Progenitor cell of endocrine pancreas (in vitro differentiated cells): ENCODE measurements at regions not wholly inside any gene's neighbourhood (a gene's known extent, or its start where the extent isn't known, plus 50 kb on each side); places are given as distances from the start of the nearest gene placed in this dataset.
"Not testable (repeated sequence)": the region's sequence is repeated elsewhere in the genome, so short reads cannot be mapped to it uniquely, and the experiment has no call there.

ENCODE experiments used
- DNase-seq: peaks from one replicate; pipeline ENCODE4 v3.0.0; 2021; ENCODE audit warnings: low spot score; ENCODE audit not compliant: unreplicated experiment
- H3K27ac Mint-ChIP-seq: 2 replicates; pipeline ENCODE4 v1.8.0; 2021; ENCODE audit warnings: mild to moderate bottlenecking, moderate library complexity, mixed read lengths
- H3K27me3 Mint-ChIP-seq: 2 replicates; pipeline ENCODE4 v1.8.0; 2021; ENCODE audit warnings: mixed read lengths
- H3K36me3 Mint-ChIP-seq: 2 replicates; pipeline ENCODE4 v1.8.0; 2022; ENCODE audit warnings: mixed read lengths; ENCODE audit not compliant: insufficient read depth
- H3K4me1 Mint-ChIP-seq: 2 replicates; pipeline ENCODE4 v1.8.0; 2021; ENCODE audit warnings: low read depth, mixed read lengths
- H3K4me3 Mint-ChIP-seq: 2 replicates; pipeline ENCODE4 v1.8.0; 2021; ENCODE audit warnings: low read depth, mild to moderate bottlenecking, moderate library complexity, mixed read lengths
- H3K9me3 Mint-ChIP-seq: 2 replicates; pipeline ENCODE4 v1.8.0; 2021; ENCODE audit warnings: low read depth, mixed read lengths
- CTCF ChIP-seq: fragments of 200-600 bp; sonication (generic); IDR thresholded peaks from one replicate; pipeline ENCODE4 v1.5.0; 2021; ENCODE audit warnings: antibody characterized with exemption, mild to moderate bottlenecking; ENCODE audit not compliant: unreplicated experiment

GRCh38 chr1:60502506-60502905 lies 428.9 kb upstream of the C1orf87 start:
- no peak for DNase-seq
- Mint-ChIP-seq H3K9me3 (peaks cover 16% of the 10 kb centered on the region), H3K4me1 (no peaks in the 10 kb centered on the region), H3K36me3 (no peaks in the 10 kb centered on the region), H3K4me3 (no peak overlapping the region), H3K27ac (no peak overlapping the region), H3K27me3 (no peaks in the 10 kb centered on the region)
- TF ChIP-seq CTCF: no peak

GRCh38 chr1:60489916-60490480 lies 416.4 kb upstream of the C1orf87 start:
- DNase-seq, H3K36me3 Mint-ChIP-seq, H3K4me1 Mint-ChIP-seq, H3K27me3 Mint-ChIP-seq: not testable (repeated sequence)
- peak overlapping the region; percentile 92 for H3K27ac Mint-ChIP-seq
- peaks cover 11% of the 10 kb centered on the region for H3K9me3 Mint-ChIP-seq
- peak overlapping the region; percentile 73 for H3K4me3 Mint-ChIP-seq

- no peak for DNase-seq
- peaks cover 2% of the 10 kb centered on the region for H3K4me1 Mint-ChIP-seq
- no peaks in the 10 kb centered on the region for H3K36me3 Mint-ChIP-seq
- H3K9me3 Mint-ChIP-seq: peaks cover 11% of the 10 kb centered on the region
- H3K4me3 Mint-ChIP-seq: no peak overlapping the region
- no peaks in the 10 kb centered on the region for H3K27me3 Mint-ChIP-seq
- no peak for TF ChIP-seq CTCF
- no peak overlapping the region for H3K27ac Mint-ChIP-seq
Measured at GRCh38 chr1:60488847-60489246, 415.3 kb upstream of the C1orf87 start.

GRCh38 chr1:60487565-60488345 lies 414.2 kb upstream of the C1orf87 start:
- Mint-ChIP-seq H3K4me3 (no peak overlapping the region), H3K27ac (no peak overlapping the region), H3K4me1 (peaks cover 6% of the 10 kb centered on the region), H3K9me3 (peaks cover 11% of the 10 kb centered on the region), H3K36me3 (no peaks in the 10 kb centered on the region), H3K27me3 (no peaks in the 10 kb centered on the region)
- TF ChIP-seq CTCF: no peak
- no peak for DNase-seq

- no peaks in the 10 kb centered on the region for H3K27me3 Mint-ChIP-seq
- no peak for DNase-seq
- H3K36me3 Mint-ChIP-seq: no peaks in the 10 kb centered on the region
- no peak overlapping the region for H3K27ac Mint-ChIP-seq
- no peak overlapping the region for H3K4me3 Mint-ChIP-seq
- TF ChIP-seq CTCF: no peak
- H3K9me3 Mint-ChIP-seq: peaks cover 7% of the 10 kb centered on the region
- peaks cover 6% of the 10 kb centered on the region for H3K4me1 Mint-ChIP-seq
Measured at GRCh38 chr1:60483509-60483908, 409.9 kb upstream of the C1orf87 start.

GRCh38 chr1:60470246-60470645 lies 396.7 kb upstream of the C1orf87 start:
- Mint-ChIP-seq H3K9me3 (no peaks in the 10 kb centered on the region), H3K27ac (no peak overlapping the region), H3K4me1 (no peaks in the 10 kb centered on the region), H3K27me3 (no peaks in the 10 kb centered on the region), H3K36me3 (no peaks in the 10 kb centered on the region), H3K4me3 (no peak overlapping the region)
- no peak for DNase-seq
- no peak for TF ChIP-seq CTCF
